Trophoblast cell (in vitro differentiated cells and primary cell): ENCODE measurements at regions not wholly inside any gene's neighbourhood (a gene's known extent, or its start where the extent isn't known, plus 50 kb on each side); places are given as distances from the start of the nearest gene placed in this dataset.

Source experiments
- DNase-seq, 2 donors: peaks; one replicate each; pipeline ENCODE4 v3.0.0-alpha.2; 2016
- H2AFZ ChIP-seq: 2 replicates; pipeline ENCODE4 v1.6.1; 2013; ENCODE audit warnings: low read length, moderate library complexity, mild to moderate bottlenecking; ENCODE audit not compliant: insufficient read depth, poor library complexity
- H2AK5ac ChIP-seq: 2 replicates; pipeline ENCODE4 v1.6.1; 2013; ENCODE audit warnings: mild to moderate bottlenecking, low read length
- H2BK120ac ChIP-seq: 2 replicates; pipeline ENCODE4 v1.6.1; 2013; ENCODE audit warnings: low read length, mild to moderate bottlenecking, moderate library complexity; ENCODE audit not compliant: insufficient read depth, poor library complexity
- H2BK12ac ChIP-seq: 2 replicates; pipeline ENCODE4 v1.6.1; 2013; ENCODE audit warnings: mild to moderate bottlenecking, low read length, moderate library complexity
- H2BK5ac ChIP-seq: 2 replicates; pipeline ENCODE4 v1.6.1; 2013; ENCODE audit warnings: low read length, low read depth, moderate library complexity, mild to moderate bottlenecking; ENCODE audit not compliant: poor library complexity
- H3K14ac ChIP-seq: 2 replicates; pipeline ENCODE4 v1.6.1; 2013; ENCODE audit warnings: mild to moderate bottlenecking, low read length
- H3K18ac ChIP-seq: 2 replicates; pipeline ENCODE4 v1.6.1; 2013; ENCODE audit warnings: mild to moderate bottlenecking, low read length
- H3K23ac ChIP-seq: 2 replicates; pipeline ENCODE4 v1.6.1; 2013; ENCODE audit warnings: low read length
- H3K27ac ChIP-seq: 2 replicates; pipeline ENCODE4 v1.5.1; 2013; ENCODE audit warnings: low read depth, mild to moderate bottlenecking, inconsistent platforms, low read length, moderate library complexity
- H3K27me3 ChIP-seq: 2 replicates; pipeline ENCODE4 v1.6.1; 2013; ENCODE audit warnings: inconsistent platforms, mild to moderate bottlenecking, low read length, moderate library complexity; ENCODE audit not compliant: insufficient read depth
- H3K36me3 ChIP-seq, 2 experiments: 1 replicate in 1 of 2; 2 replicates in 1 of 2; pipeline ENCODE4 v1.6.1; 2013; ENCODE audit warnings: low read length in 2 of 2, mild to moderate bottlenecking in 2 of 2, moderate library complexity in 1 of 2; ENCODE audit not compliant: insufficient read depth in 2 of 2, control insufficient read depth in 1 of 2
- H3K4ac ChIP-seq: 2 replicates; pipeline ENCODE4 v1.6.1; 2013; ENCODE audit warnings: low read depth, mild to moderate bottlenecking, low read length, moderate library complexity
- H3K4me1 ChIP-seq, 2 experiments: 1 replicate in 1 of 2; 2 replicates in 1 of 2; pipeline ENCODE4 v1.6.1; 2013; ENCODE audit warnings: low read length in 2 of 2, mild to moderate bottlenecking in 2 of 2, moderate library complexity in 1 of 2; ENCODE audit not compliant: insufficient read depth in 2 of 2, control insufficient read depth in 1 of 2
- H3K4me2 ChIP-seq: 2 replicates; pipeline ENCODE4 v1.6.1; 2013; ENCODE audit warnings: inconsistent platforms, mild to moderate bottlenecking, low read length, moderate library complexity
- H3K4me3 ChIP-seq: 2 replicates; pipeline ENCODE4 v1.5.1; 2013; ENCODE audit warnings: mild to moderate bottlenecking, low read depth, low read length, inconsistent platforms
- H3K79me1 ChIP-seq: one replicate; pipeline ENCODE4 v1.6.1; 2013; ENCODE audit warnings: low read length
- H3K79me2 ChIP-seq: 2 replicates; pipeline ENCODE4 v1.6.1; 2013; ENCODE audit warnings: low read length, mild to moderate bottlenecking; ENCODE audit not compliant: control insufficient read depth, insufficient read depth, poor library complexity
- H3K9ac ChIP-seq: 2 replicates; pipeline ENCODE4 v1.6.1; 2013; ENCODE audit warnings: mild to moderate bottlenecking, low read length
- H3K9me3 ChIP-seq: 2 replicates; pipeline ENCODE4 v1.6.1; 2013; ENCODE audit warnings: low read depth, mild to moderate bottlenecking, control low read depth, inconsistent platforms, low read length; ENCODE audit not compliant: insufficient read depth
- H4K12ac ChIP-seq: 2 replicates; pipeline ENCODE4 v1.6.1; 2013; ENCODE audit warnings: low read depth, mild to moderate bottlenecking, low read length, moderate library complexity
- H4K8ac ChIP-seq: 2 replicates; pipeline ENCODE4 v1.6.1; 2013; ENCODE audit warnings: low read depth, mild to moderate bottlenecking, low read length, moderate library complexity
- H4K91ac ChIP-seq: one replicate; pipeline ENCODE4 v1.6.1; 2013; ENCODE audit warnings: low read depth, mild to moderate bottlenecking, low read length, moderate library complexity
- WGBS: extraction: QIAGEN DNeasy Blood & Tissue Kit; methylation state at CpG from one replicate; pipeline ENCODE4 v1.1.7; 2013; ENCODE audit warnings: missing lambda C conversion rate; ENCODE audit not compliant: insufficient read length, insufficient coverage; ENCODE audit errors: extremely low coverage; 5-methylcytosine and 5-hydroxymethylcytosine counted together

- H2BK120ac ChIP-seq, result no peak overlapping the region
- WGBS, result no CpG with 5 or more reads among the region's 3 CpGs
- no peak overlapping the region for H3K23ac ChIP-seq
Observed at GRCh38 chr9:118313965-118314364, 609.8 kb downstream of the TLR4 start.

GRCh38 chr9:118316831-118317343, 612.7 kb downstream of the TLR4 start:
- Histone ChIP-seq H2AFZ (no peak overlapping the region), H3K4me3 (no peak overlapping the region), H2BK5ac (no peak overlapping the region), H2BK12ac (no peak overlapping the region), H3K9me3 (no peaks in the 10 kb centered on the region), H3K14ac (no peak overlapping the region), H2BK120ac (no peak overlapping the region), H3K27me3 (no peaks in the 10 kb centered on the region), H3K4me2 (no peak overlapping the region), H3K18ac (no peak overlapping the region), H4K8ac (no peak overlapping the region), H3K4me1 (no peaks in the 10 kb centered on the region), H3K4ac (no peak overlapping the region), H3K79me1 (no peaks in the 10 kb centered on the region), H2AK5ac (no peak overlapping the region), H3K9ac (no peak overlapping the region), H3K79me2 (no peaks in the 10 kb centered on the region), H3K27ac (no peak overlapping the region), H3K36me3 (no peaks in the 10 kb centered on the region), H4K12ac (no peak overlapping the region), H4K91ac (no peak overlapping the region), H3K23ac (no peak overlapping the region)
- no CpG with 5 or more reads among the region's 2 CpGs for WGBS
- DNase-seq, result peak in 1 of 2 donors; percentile 63

More at GRCh38 chr9:118313965-118314364, 609.8 kb downstream of the TLR4 start:
- no peak overlapping the region for H3K4me3 ChIP-seq
- H3K4me1 ChIP-seq, result no peaks in the 10 kb centered on the region
- no peak overlapping the region for H3K4ac ChIP-seq
- no peak overlapping the region for H2BK5ac ChIP-seq
- H3K9me3 ChIP-seq, result no peaks in the 10 kb centered on the region
- H4K12ac ChIP-seq, result no peak overlapping the region
- no peak overlapping the region for H3K4me2 ChIP-seq
- DNase-seq, result no peak
- H2BK12ac ChIP-seq, result no peak overlapping the region
- no peaks in the 10 kb centered on the region for H3K79me2 ChIP-seq
- H3K36me3 ChIP-seq, result no peaks in the 10 kb centered on the region
- H3K18ac ChIP-seq, result no peak overlapping the region
- no peak overlapping the region for H2AFZ ChIP-seq
- H4K8ac ChIP-seq, result no peak overlapping the region
- no peaks in the 10 kb centered on the region for H3K27me3 ChIP-seq
- no peaks in the 10 kb centered on the region for H3K79me1 ChIP-seq
- H2AK5ac ChIP-seq, result no peak overlapping the region
- H3K9ac ChIP-seq, result no peak overlapping the region
- H3K27ac ChIP-seq, result no peak overlapping the region
- no peak overlapping the region for H3K14ac ChIP-seq
- no peak overlapping the region for H4K91ac ChIP-seq

GRCh38 chr9:118318770-118319431, 614.7 kb downstream of the TLR4 start:
- no peak overlapping the region for H2AFZ ChIP-seq
- no peak overlapping the region for H3K4me3 ChIP-seq
- H3K4me1 ChIP-seq, result no peaks in the 10 kb centered on the region
- H3K27ac ChIP-seq, result no peak overlapping the region
- no peak overlapping the region for H2AK5ac ChIP-seq
- H3K4me2 ChIP-seq, result no peak overlapping the region
- H3K4ac ChIP-seq, result no peak overlapping the region
- no peak overlapping the region for H4K8ac ChIP-seq
- DNase-seq, result no peak
- H2BK5ac ChIP-seq, result no peak overlapping the region
- no peak overlapping the region for H4K12ac ChIP-seq
- no peak overlapping the region for H3K14ac ChIP-seq
- H3K27me3 ChIP-seq, result no peaks in the 10 kb centered on the region
- H2BK120ac ChIP-seq, result no peak overlapping the region
- no peaks in the 10 kb centered on the region for H3K9me3 ChIP-seq
- no peaks in the 10 kb centered on the region for H3K36me3 ChIP-seq
- H3K23ac ChIP-seq, result no peak overlapping the region
- no peak overlapping the region for H3K18ac ChIP-seq
- no CpG with 5 or more reads among the region's 1 CpG for WGBS
- no peak overlapping the region for H2BK12ac ChIP-seq
- no peaks in the 10 kb centered on the region for H3K79me1 ChIP-seq
- H3K79me2 ChIP-seq, result no peaks in the 10 kb centered on the region
- no peak overlapping the region for H3K9ac ChIP-seq
- no peak overlapping the region for H4K91ac ChIP-seq

GRCh38 chr9:118321788-118322187, 617.6 kb downstream of the TLR4 start:
- no peak overlapping the region for H3K4ac ChIP-seq
- H3K9ac ChIP-seq, result no peak overlapping the region
- no peak overlapping the region for H3K4me3 ChIP-seq
- H2AFZ ChIP-seq, result no peak overlapping the region
- no peak for DNase-seq
- H4K91ac ChIP-seq, result no peak overlapping the region
- no CpG with 5 or more reads among the region's 1 CpG for WGBS
- no peaks in the 10 kb centered on the region for H3K9me3 ChIP-seq
- H2BK12ac ChIP-seq, result no peak overlapping the region
- H3K23ac ChIP-seq, result no peak overlapping the region
- no peaks in the 10 kb centered on the region for H3K36me3 ChIP-seq
- no peak overlapping the region for H3K18ac ChIP-seq
- no peak overlapping the region for H3K4me2 ChIP-seq
- no peak overlapping the region for H2AK5ac ChIP-seq
- H3K14ac ChIP-seq, result no peak overlapping the region
- H3K27ac ChIP-seq, result no peak overlapping the region
- no peak overlapping the region for H4K8ac ChIP-seq
- no peak overlapping the region for H4K12ac ChIP-seq
- no peak overlapping the region for H2BK5ac ChIP-seq
- no peaks in the 10 kb centered on the region for H3K79me1 ChIP-seq
- H3K79me2 ChIP-seq, result no peaks in the 10 kb centered on the region
- H2BK120ac ChIP-seq, result no peak overlapping the region
- H3K4me1 ChIP-seq, result no peaks in the 10 kb centered on the region
- no peaks in the 10 kb centered on the region for H3K27me3 ChIP-seq
